Gastroesophageal sphincter (tissue), 4 donors: ENCODE measurements at regions not wholly inside any gene's neighbourhood (a gene's known extent, or its start where the extent isn't known, plus 50 kb on each side); places are given as distances from the start of the nearest gene placed in this dataset.

Experiments used
- ATAC-seq: fragments of 150-250 bp; one replicate; pipeline ENCODE4 v1.9.1; 2016; ENCODE audit warnings: mild to moderate bottlenecking, moderate library complexity
- H3K27ac ChIP-seq, 4 donors: fragments of 200-600 bp; sonication (generic) in 3 of 4; 1 replicate in 3 of 4; 2 replicates in 1 of 4; pipeline ENCODE4 v1.5.1; 2016 to 2019
- H3K27me3 ChIP-seq: fragments of 200-600 bp; sonication (generic); one replicate; pipeline ENCODE4 v1.5.1; 2019
- H3K36me3 ChIP-seq, 2 donors: fragments of 200-600 bp; sonication (generic); one replicate each; pipeline ENCODE4 v1.5.1; 2019; ENCODE audit warnings: control low read depth in 1 of 2
- H3K4me1 ChIP-seq, 3 donors: fragments of 200-600 bp; sonication (generic); 1 replicate in 2 of 3; 2 replicates in 1 of 3; pipeline ENCODE4 v1.5.1; 2016 to 2019; ENCODE audit warnings: control low read depth in 2 of 3
- H3K4me3 ChIP-seq, 2 donors: fragments of 200-600 bp; sonication (generic); one replicate each; pipeline ENCODE4 v1.5.1; 2019; ENCODE audit warnings: mild to moderate bottlenecking in 1 of 2, moderate library complexity in 1 of 2
- H3K9me3 ChIP-seq, 3 donors: fragments of 200-600 bp; sonication (generic); one replicate each; pipeline ENCODE4 v1.5.1; 2017 to 2019; ENCODE audit warnings: control low read depth in 2 of 3
- EP300 ChIP-seq: sonication (generic); formaldehyde crosslinking; IDR thresholded peaks from one replicate; pipeline ENCODE4 v1.6.1; 2017; ENCODE audit warnings: antibody characterized with exemption, mild to moderate bottlenecking
- POLR2A ChIP-seq, 2 donors: fragments of 450-650 bp; IDR thresholded peaks; one replicate each; pipeline ENCODE4 v1.6.1; 2017; ENCODE audit warnings: antibody characterized with exemption in 2 of 2, mild to moderate bottlenecking in 2 of 2, moderate library complexity in 1 of 2
- POLR2AphosphoS5 ChIP-seq: sonication (generic); formaldehyde crosslinking; IDR thresholded peaks from one replicate; pipeline ENCODE4 v1.6.1; 2017; ENCODE audit warnings: antibody characterized with exemption
- WGBS, 2 donors: methylation state at CpG; one replicate each; pipeline ENCODE4 v1.1.5; 2018; ENCODE audit warnings: low coverage in 1 of 2; 5-methylcytosine and 5-hydroxymethylcytosine counted together
- TF ChIP-seq, protein P1 (sequence below), 4 experiments: fragments of 200-600 bp in 2 of 4; fragments of 450-650 bp in 2 of 4; sonication (generic) in 1 of 4; IDR thresholded peaks; one replicate each; pipeline ENCODE4 v1.5.1; 2017 to 2019; ENCODE audit warnings: antibody characterized with exemption in 4 of 4, mild to moderate bottlenecking in 2 of 4, moderate library complexity in 2 of 4

DNA sequence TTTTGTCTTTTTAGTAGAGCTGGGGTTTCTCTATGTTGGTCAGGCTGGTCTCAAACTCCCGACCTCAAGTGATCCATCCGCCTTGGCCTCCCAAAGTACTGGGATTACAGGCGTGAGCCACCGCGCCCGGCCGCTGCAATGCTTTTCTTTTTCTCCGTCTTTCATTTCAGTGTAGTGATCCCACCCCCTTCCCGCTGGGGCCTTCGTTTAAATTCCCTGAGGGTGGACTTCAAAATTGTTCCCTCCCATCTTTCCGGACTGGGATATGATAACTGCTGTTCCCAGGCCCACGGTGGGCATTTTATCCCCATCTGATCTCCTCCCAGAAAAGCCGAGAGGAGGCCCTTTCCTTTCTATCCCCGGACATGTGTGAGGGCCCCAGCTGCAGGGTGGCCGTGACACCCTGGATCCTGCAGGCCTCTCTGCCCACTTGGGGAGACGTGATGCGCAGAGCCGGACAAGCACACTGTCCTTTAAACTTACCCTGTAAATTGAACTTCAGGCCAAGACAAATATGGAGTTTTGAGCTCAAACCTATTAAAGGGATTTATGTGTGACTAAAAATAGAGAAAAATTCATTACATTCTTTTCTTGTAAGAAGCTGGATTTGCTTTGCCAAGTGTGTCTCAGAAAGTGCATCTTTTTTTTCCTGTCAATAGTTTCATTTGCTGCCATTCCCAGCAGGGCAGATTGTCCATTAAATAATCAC is 54.5 kb upstream of the AFF3 start:
- TF ChIP-seq EP300: no peak
- TF ChIP-seq POLR2A (IDR thresholded peaks at IDR 0.05): no peak
- peak; percentile 32 for TF ChIP-seq POLR2AphosphoS5
- TF ChIP-seq, protein P1, sequence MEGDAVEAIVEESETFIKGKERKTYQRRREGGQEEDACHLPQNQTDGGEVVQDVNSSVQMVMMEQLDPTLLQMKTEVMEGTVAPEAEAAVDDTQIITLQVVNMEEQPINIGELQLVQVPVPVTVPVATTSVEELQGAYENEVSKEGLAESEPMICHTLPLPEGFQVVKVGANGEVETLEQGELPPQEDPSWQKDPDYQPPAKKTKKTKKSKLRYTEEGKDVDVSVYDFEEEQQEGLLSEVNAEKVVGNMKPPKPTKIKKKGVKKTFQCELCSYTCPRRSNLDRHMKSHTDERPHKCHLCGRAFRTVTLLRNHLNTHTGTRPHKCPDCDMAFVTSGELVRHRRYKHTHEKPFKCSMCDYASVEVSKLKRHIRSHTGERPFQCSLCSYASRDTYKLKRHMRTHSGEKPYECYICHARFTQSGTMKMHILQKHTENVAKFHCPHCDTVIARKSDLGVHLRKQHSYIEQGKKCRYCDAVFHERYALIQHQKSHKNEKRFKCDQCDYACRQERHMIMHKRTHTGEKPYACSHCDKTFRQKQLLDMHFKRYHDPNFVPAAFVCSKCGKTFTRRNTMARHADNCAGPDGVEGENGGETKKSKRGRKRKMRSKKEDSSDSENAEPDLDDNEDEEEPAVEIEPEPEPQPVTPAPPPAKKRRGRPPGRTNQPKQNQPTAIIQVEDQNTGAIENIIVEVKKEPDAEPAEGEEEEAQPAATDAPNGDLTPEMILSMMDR (IDR thresholded peaks at IDR 0.05): peak in 1 of 4 experiments; percentile 9
- Histone ChIP-seq H3K4me1 (peaks cover 0 to 48% (median 24%) of the 10 kb centered on the region in 3 donors), H3K27me3 (no peaks in the 10 kb centered on the region), H3K9me3 (no peaks in the 10 kb centered on the region), H3K27ac (peak overlapping the region; percentile 85 to 94 (median 86)), H3K4me3 (no peak overlapping the region), H3K36me3 (no peaks in the 10 kb centered on the region)
- ATAC-seq: peak; percentile 27
- 77% methylated on average over 12 of the region's 18 CpGs; no CpG with 5 or more reads in 1 of the 2 donors for WGBS, 2 donors

DNA sequence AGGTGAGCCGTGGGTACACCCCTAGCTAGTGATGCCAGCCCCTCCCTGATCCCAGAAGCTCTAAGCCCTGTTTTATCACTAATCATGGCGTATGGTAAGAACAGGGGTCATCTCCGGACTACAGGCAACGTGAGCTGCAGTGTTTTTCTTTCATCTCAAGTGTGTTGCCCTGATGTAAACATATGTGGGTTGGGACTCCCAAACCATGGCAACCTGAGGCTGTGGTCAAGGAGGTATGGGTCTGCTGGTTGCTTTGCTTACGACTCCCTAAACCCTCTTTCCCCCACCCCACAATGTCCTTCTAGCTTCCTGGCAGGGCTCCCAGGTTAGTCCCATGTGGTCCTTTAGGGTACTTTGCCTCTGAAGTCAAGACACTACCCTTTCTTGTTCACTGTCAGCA is 53.6 kb upstream of the AFF3 start:
- no peaks in the 10 kb centered on the region for H3K36me3 ChIP-seq
- no peak for ATAC-seq
- no peak overlapping the region for H3K4me3 ChIP-seq
- H3K27me3 ChIP-seq: no peaks in the 10 kb centered on the region
- H3K9me3 ChIP-seq: no peaks in the 10 kb centered on the region
- TF ChIP-seq POLR2A (IDR thresholded peaks at IDR 0.05) (no peak), POLR2AphosphoS5 (no peak), EP300 (no peak)
- TF ChIP-seq, protein P1 (IDR thresholded peaks at IDR 0.05): no peak
- WGBS, 2 donors: 57 to 90% methylated on average over 1 to 2 of the region's 5 CpGs
- peak overlapping the region in 3 of 4 donors; percentile 32 to 94 (median 85) for H3K27ac ChIP-seq
- peaks cover 0 to 48% (median 24%) of the 10 kb centered on the region in 3 donors for H3K4me1 ChIP-seq

DNA sequence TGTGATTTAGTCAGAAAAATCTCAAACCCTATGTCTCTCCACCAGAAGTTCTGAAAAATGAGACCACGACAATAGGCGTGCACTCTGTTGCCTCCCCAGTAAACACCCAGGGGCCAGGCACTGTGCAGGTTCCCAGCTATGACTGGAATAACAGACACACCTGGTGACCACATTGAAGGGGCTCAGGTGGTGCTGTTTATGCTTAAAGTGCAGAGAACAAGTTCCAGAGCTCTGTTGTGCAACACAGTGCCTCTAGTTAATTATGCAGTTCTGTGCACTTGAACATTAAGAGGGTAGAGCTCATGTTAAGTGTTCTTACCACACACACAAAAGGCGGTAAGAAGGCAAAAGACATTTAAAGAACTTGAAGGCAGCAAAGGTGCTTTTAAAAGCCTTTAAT is 52.6 kb upstream of the AFF3 start:
- no peaks in the 10 kb centered on the region for H3K36me3 ChIP-seq
- no peak for ATAC-seq
- WGBS, 2 donors: 70 to 89% methylated on average over 1 to 3 of the region's 3 CpGs
- H3K4me1 ChIP-seq: peaks cover 0 to 48% (median 24%) of the 10 kb centered on the region in 3 donors
- H3K27me3 ChIP-seq: no peaks in the 10 kb centered on the region
- TF ChIP-seq POLR2AphosphoS5: peak; percentile 13
- TF ChIP-seq, protein P1 (IDR thresholded peaks at IDR 0.05): no peak
- no peaks in the 10 kb centered on the region for H3K9me3 ChIP-seq
- H3K27ac ChIP-seq: peak overlapping the region in 1 of 4 donors; percentile 94
- no peak overlapping the region for H3K4me3 ChIP-seq

DNA sequence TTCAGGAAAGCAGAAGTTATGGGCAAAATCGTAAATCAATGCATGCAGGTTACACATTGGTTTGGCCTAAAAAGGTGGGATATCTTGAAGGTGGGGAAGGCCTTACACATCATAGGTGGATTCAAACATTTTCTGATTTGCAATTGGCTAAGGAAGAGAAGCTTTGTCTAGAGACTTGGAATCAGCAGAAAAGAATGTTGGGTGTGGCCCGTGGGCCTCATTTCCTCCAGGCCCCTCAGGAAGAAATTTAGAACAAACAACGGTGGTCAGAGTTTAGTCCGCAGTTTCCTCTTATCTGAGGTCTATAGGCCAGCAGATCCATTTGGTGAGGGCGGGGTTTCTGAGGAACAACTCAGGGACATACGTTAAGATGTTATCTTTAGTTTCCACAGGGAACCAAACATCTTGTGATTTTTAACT is 50.9 kb upstream of the AFF3 start:
- H3K9me3 ChIP-seq: no peaks in the 10 kb centered on the region
- no peak for ATAC-seq
- no peaks in the 10 kb centered on the region for H3K36me3 ChIP-seq
- TF ChIP-seq POLR2A (IDR thresholded peaks at IDR 0.05): no peak
- H3K4me3 ChIP-seq: no peak overlapping the region
- H3K27ac ChIP-seq: peak overlapping the region in 2 of 4 donors; percentile 4 to 58
- peaks cover 0 to 35% (median 16%) of the 10 kb centered on the region in 3 donors for H3K4me1 ChIP-seq
- WGBS, 2 donors: 60 to 82% methylated on average over 2 to 6 of the region's 6 CpGs
- no peaks in the 10 kb centered on the region for H3K27me3 ChIP-seq

DNA sequence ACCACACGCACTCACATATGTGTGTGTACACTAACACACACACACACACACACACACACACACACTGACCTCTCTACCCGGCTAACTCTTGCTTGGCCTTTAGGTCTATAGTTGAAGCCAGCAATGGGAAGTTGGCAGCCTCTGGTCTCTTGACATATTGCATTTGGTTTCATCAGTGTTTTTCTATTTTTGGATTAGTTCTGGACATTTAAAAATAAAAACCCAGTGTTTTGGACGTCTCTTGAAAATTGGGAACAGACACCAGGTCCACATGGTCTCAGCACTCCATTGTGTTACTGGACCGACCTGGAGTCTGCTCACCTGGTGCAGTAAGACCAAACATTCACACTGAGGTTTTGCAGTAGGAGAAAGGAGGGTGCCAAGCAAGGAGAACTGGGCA is 50.4 kb upstream of the AFF3 start:
- peak overlapping the region in 2 of 4 donors; percentile 4 to 58 for H3K27ac ChIP-seq

More for the DNA sequence above, 50.4 kb upstream of the AFF3 start:
- H3K27me3 ChIP-seq: no peaks in the 10 kb centered on the region
- 38 to 48% methylated on average over 1 to 4 of the region's 4 CpGs for WGBS, 2 donors
- TF ChIP-seq EP300: no peak
- TF ChIP-seq POLR2A (IDR thresholded peaks at IDR 0.05): no peak
- peak; percentile 23 for TF ChIP-seq POLR2AphosphoS5
- TF ChIP-seq, protein P1 (IDR thresholded peaks at IDR 0.05): no peak
- H3K4me3 ChIP-seq: no peak overlapping the region
- H3K36me3 ChIP-seq: no peaks in the 10 kb centered on the region
- H3K4me1 ChIP-seq: peaks cover 0 to 31% (median 11%) of the 10 kb centered on the region in 3 donors
- no peak for ATAC-seq
- no peaks in the 10 kb centered on the region for H3K9me3 ChIP-seq
